H1 (cell line): ENCODE measurements at regions not wholly inside any gene's neighbourhood (a gene's known extent, or its start where the extent isn't known, plus 50 kb on each side); places are given as distances from the start of the nearest gene placed in this dataset.

Experiments
- CTCF ChIA-PET: fragments of 300-600 bp; sonication (Branson Sonifier 250); formaldehyde crosslinking; loops from one replicate; lab custom pipeline; 2021; ENCODE audit not compliant: partially characterized antibody; lab: Charles Lee
- POLR2A ChIA-PET: fragments of 300-600 bp; sonication (Branson Sonifier 250); formaldehyde crosslinking; loops from one replicate; lab custom pipeline; 2021; ENCODE audit warnings: inconsistent platforms; ENCODE audit not compliant: partially characterized antibody; lab: Charles Lee
- DNase-seq, 2 experiments: peaks; one replicate each; pipeline versions ENCODE4 v3.0.0 to v3.0.0-alpha.2; 2010 to 2022; ENCODE audit warnings: low spot score in 2 of 2, low read depth in 1 of 2, mixed read lengths in 1 of 2
- FAIRE-seq: peaks from 2 replicates; lab custom pipeline; 2011; peaks lifted over from hg19 to GRCh38; lab: Jason Lieb, UNC
- H2AFZ ChIP-seq: 2 replicates; pipeline ENCODE4 v1.8.1; 2012; ENCODE audit warnings: low read length, inconsistent platforms
- H2AK5ac ChIP-seq: 2 replicates; pipeline ENCODE4 v1.6.1; 2013; ENCODE audit warnings: low read depth, low read length
- H2BK120ac ChIP-seq: replicated peaks from 2 replicates; pipeline ENCODE3; 2013; ENCODE audit warnings: low read depth, low read length, inconsistent platforms
- H2BK12ac ChIP-seq: 2 replicates; pipeline ENCODE4 v1.6.1; 2013; ENCODE audit warnings: low read depth, low read length
- H2BK15ac ChIP-seq: 2 replicates; pipeline ENCODE4 v1.6.1; 2013; ENCODE audit warnings: low read length
- H2BK20ac ChIP-seq: 2 replicates; pipeline ENCODE4 v1.6.1; 2013; ENCODE audit warnings: low read length
- H2BK5ac ChIP-seq: 2 replicates; pipeline ENCODE4 v1.6.1; 2013; ENCODE audit warnings: low read depth, low read length
- H3K14ac ChIP-seq: 2 replicates; pipeline ENCODE4 v1.6.1; 2013; ENCODE audit warnings: inconsistent platforms; ENCODE audit not compliant: insufficient read length
- H3K18ac ChIP-seq: 2 replicates; pipeline ENCODE4 v1.6.1; 2013; ENCODE audit warnings: low read length; ENCODE audit errors: extremely low read depth
- H3K23ac ChIP-seq: 2 replicates; pipeline ENCODE4 v1.6.1; 2013; ENCODE audit warnings: inconsistent platforms; ENCODE audit not compliant: insufficient read length
- H3K23me2 ChIP-seq: 2 replicates; pipeline ENCODE4 v1.6.1; 2013; ENCODE audit warnings: low read depth, low read length
- H3K27ac ChIP-seq: 2 replicates; pipeline ENCODE4 v1.6.1; 2011; ENCODE audit warnings: low read depth, low read length, inconsistent platforms
- H3K27me3 ChIP-seq, 4 experiments: replicated peaks in 1 of 4; 1 replicate in 1 of 4; 2 replicates in 3 of 4; pipeline versions ENCODE4 v1.6.1 to v1.8.1; 2011 to 2013; ENCODE audit warnings: low read length in 3 of 4, mild to moderate bottlenecking in 3 of 4, inconsistent platforms in 2 of 4, mixed read lengths in 2 of 4, moderate library complexity in 1 of 4; ENCODE audit not compliant: control insufficient read depth in 3 of 4, insufficient read depth in 3 of 4; ENCODE audit errors: extremely low read depth in 1 of 4
- H3K36me3 ChIP-seq, 4 experiments: 2 replicates each; pipeline versions ENCODE4 v1.6.1 to v1.8.1; 2011 to 2013; ENCODE audit warnings: mild to moderate bottlenecking in 4 of 4, low read length in 3 of 4, moderate library complexity in 2 of 4, control low read depth in 1 of 4, inconsistent platforms in 1 of 4; ENCODE audit not compliant: insufficient read depth in 4 of 4, control insufficient read depth in 2 of 4
- H3K4ac ChIP-seq: replicated peaks from 2 replicates; pipeline ENCODE3; 2013; ENCODE audit warnings: low read length, low read depth, mixed read lengths, inconsistent platforms; ENCODE audit not compliant: insufficient read length
- H3K4me1 ChIP-seq, 4 experiments: replicated peaks in 1 of 4; 1 replicate in 1 of 4; 2 replicates in 3 of 4; pipeline versions ENCODE4 v1.6.1 to v1.8.1; 2011 to 2013; ENCODE audit warnings: low read length in 3 of 4, inconsistent platforms in 2 of 4, mixed read lengths in 1 of 4; ENCODE audit not compliant: insufficient read depth in 4 of 4, control insufficient read depth in 3 of 4
- H3K4me2 ChIP-seq, 2 experiments: 2 replicates each; pipeline versions ENCODE4 v1.6.1 to v1.8.1; 2011 to 2013; ENCODE audit warnings: low read depth in 2 of 2, low read length in 2 of 2, control low read depth in 1 of 2, inconsistent platforms in 1 of 2, mild to moderate bottlenecking in 1 of 2; ENCODE audit not compliant: insufficient read depth in 1 of 2
- H3K4me3 ChIP-seq, 4 experiments: fragments of 200-600, 300-600 bp in 1 of 4; sonication (generic), shearing (Covaris generic), sonication (Bioruptor Twin) in 1 of 4; 2 replicates each; pipeline versions ENCODE4 v1.5.1 to v1.8.1; 2011 to 2016; ENCODE audit warnings: low read length in 4 of 4, low read depth in 3 of 4, control low read depth in 2 of 4, inconsistent platforms in 2 of 4, mild to moderate bottlenecking in 2 of 4, mixed read lengths in 1 of 4, moderate library complexity in 1 of 4; ENCODE audit not compliant: insufficient read depth in 2 of 4; ENCODE audit errors: extremely low read depth in 1 of 4
- H3K56ac ChIP-seq: replicated peaks from 2 replicates; pipeline ENCODE3; 2013; ENCODE audit warnings: low read depth, mild to moderate bottlenecking, mixed read lengths, low read length, inconsistent platforms; ENCODE audit not compliant: insufficient read length
- H3K79me1 ChIP-seq: 2 replicates; pipeline ENCODE4 v1.6.1; 2013; ENCODE audit warnings: low read depth, low read length, control low read depth
- H3K79me2 ChIP-seq, 2 experiments: 2 replicates each; pipeline versions ENCODE4 v1.6.1 to v1.8.1; 2012 to 2013; ENCODE audit warnings: low read length in 2 of 2, mild to moderate bottlenecking in 2 of 2, inconsistent platforms in 1 of 2; ENCODE audit not compliant: insufficient read depth in 2 of 2, control insufficient read depth in 1 of 2
- H3K9ac ChIP-seq, 4 experiments: replicated peaks in 1 of 4; 1 replicate in 1 of 4; 2 replicates in 3 of 4; pipeline versions ENCODE4 v1.6.1 to v1.8.1; 2011 to 2013; ENCODE audit warnings: low read depth in 3 of 4, low read length in 3 of 4, control low read depth in 2 of 4, mild to moderate bottlenecking in 2 of 4, moderate library complexity in 2 of 4, inconsistent platforms in 1 of 4; ENCODE audit errors: extremely low read depth in 1 of 4
- H3K9me3 ChIP-seq, 2 experiments: 2 replicates each; pipeline versions ENCODE4 v1.6.1 to v1.8.1; 2012 to 2013; ENCODE audit warnings: mild to moderate bottlenecking in 2 of 2, moderate library complexity in 2 of 2, control low read depth in 1 of 2, inconsistent platforms in 1 of 2, low read depth in 1 of 2, low read length in 1 of 2, mixed read lengths in 1 of 2; ENCODE audit not compliant: insufficient read depth in 2 of 2
- H4K20me1 ChIP-seq, 2 experiments: replicated peaks in 1 of 2; 2 replicates each; pipeline versions ENCODE3 to v1.8.1; 2011 to 2013; ENCODE audit warnings: inconsistent platforms in 2 of 2, low read length in 2 of 2, mild to moderate bottlenecking in 1 of 2; ENCODE audit not compliant: insufficient read depth in 2 of 2, control insufficient read depth in 1 of 2
- H4K5ac ChIP-seq: 2 replicates; pipeline ENCODE4 v1.6.1; 2013; ENCODE audit warnings: low read length, low read depth, mixed read lengths, inconsistent platforms; ENCODE audit not compliant: insufficient read length
- H4K8ac ChIP-seq: 2 replicates; pipeline ENCODE4 v1.8.0; 2013; ENCODE audit warnings: mild to moderate bottlenecking, moderate library complexity, low read length, inconsistent platforms; ENCODE audit not compliant: insufficient read depth; ENCODE audit errors: extremely low read depth
- H4K91ac ChIP-seq: replicated peaks from 2 replicates; pipeline ENCODE3; 2013; ENCODE audit warnings: low read length, mixed read lengths, inconsistent platforms; ENCODE audit not compliant: insufficient read length
- ASH2L ChIP-seq: fragments of 200-600, 300-600 bp; sonication (generic); IDR thresholded peaks from one replicate; pipeline ENCODE4 v1.7.1; 2017; ENCODE audit warnings: low read length
- BCL11A ChIP-seq, 2 experiments: IDR thresholded peaks; one replicate each; pipeline ENCODE4 v1.6.1; 2011; ENCODE audit warnings: low read depth in 2 of 2, low read length in 2 of 2, mild to moderate bottlenecking in 2 of 2
- BRCA1 ChIP-seq: IDR thresholded peaks from 2 replicates; pipeline ENCODE4 v1.6.1; 2012; ENCODE audit warnings: low read depth, low read length, improper control_type of control experiment
- CREB1 ChIP-seq: IDR thresholded peaks from 2 replicates; pipeline ENCODE4 v1.6.1; 2012; ENCODE audit warnings: inconsistent platforms
- JUND ChIP-seq: IDR thresholded peaks from 2 replicates; pipeline ENCODE4 v1.6.1; 2011; ENCODE audit warnings: mild to moderate bottlenecking, improper control_type of control experiment, low read length
- KDM4A ChIP-seq: IDR thresholded peaks from one replicate; pipeline ENCODE4 v1.7.1; 2012; ENCODE audit warnings: low read depth, mild to moderate bottlenecking, moderate library complexity, low read length, inconsistent platforms; ENCODE audit not compliant: severe bottlenecking
- MAFK ChIP-seq: IDR thresholded peaks from 2 replicates; pipeline ENCODE4 v1.6.1; 2012; ENCODE audit warnings: low read depth, mild to moderate bottlenecking, improper control_type of control experiment, low read length
- MAX ChIP-seq: IDR thresholded peaks from 2 replicates; pipeline ENCODE4 v1.6.1; 2012; ENCODE audit warnings: inconsistent platforms
- POLR2A ChIP-seq, 2 experiments: IDR thresholded peaks; 1 replicate in 1 of 2; 2 replicates in 1 of 2; pipeline ENCODE4 v1.6.1; 2011; ENCODE audit warnings: low read depth in 2 of 2, low read length in 2 of 2, mild to moderate bottlenecking in 2 of 2; ENCODE audit errors: control extremely low read depth in 1 of 2
- RAD21 ChIP-seq, 2 experiments: IDR thresholded peaks in 1 of 2; conservative IDR thresholded peaks in 1 of 2; 2 replicates each; pipeline ENCODE4 v1.6.1; 2011; ENCODE audit warnings: low read depth in 2 of 2, low read length in 2 of 2, improper control_type of control experiment in 1 of 2, inconsistent platforms in 1 of 2, mild to moderate bottlenecking in 1 of 2, moderate library complexity in 1 of 2
- SUZ12 ChIP-seq: fragments of 200-600 bp; sonication (generic); IDR thresholded peaks from 2 replicates; pipeline ENCODE4 v1.6.1; 2012; ENCODE audit warnings: mild to moderate bottlenecking, inconsistent platforms, low read length, moderate library complexity, mixed read lengths
- TEAD4 ChIP-seq: IDR thresholded peaks from 2 replicates; pipeline ENCODE4 v1.6.1; 2012; ENCODE audit warnings: low read depth, low read length, inconsistent platforms, mixed read lengths
- whole genome bisulfite sequencing, 2 experiments: shearing (Covaris generic) in 1 of 2; methylation state at CpG; one replicate each; pipeline versions ENCODE4 v1.1.6 to v1.1.7; 2013 to 2015; ENCODE audit warnings: low lambda C conversion rate in 2 of 2, mixed read lengths in 2 of 2, inconsistent platforms in 1 of 2, low coverage in 1 of 2, missing lambda C conversion rate in 1 of 2; ENCODE audit not compliant: insufficient replicate concordance in 2 of 2, insufficient coverage in 1 of 2, insufficient read length in 1 of 2; ENCODE audit errors: extremely low coverage in 1 of 2, missing lambda C conversion rate in 1 of 2; 5-methylcytosine and 5-hydroxymethylcytosine counted together

- Histone ChIP-seq H4K20me1 (no peaks in the 10 kb centered on the region), H3K4ac (no peak overlapping the region), H2AK5ac (no peak overlapping the region), H3K79me2 (no peaks in the 10 kb centered on the region), H3K27me3 (no peaks in the 10 kb centered on the region), H3K27ac (no peak overlapping the region), H3K79me1 (no peaks in the 10 kb centered on the region), H2BK20ac (no peak overlapping the region), H3K14ac (no peak overlapping the region), H2BK12ac (no peak overlapping the region), H4K8ac (no peak overlapping the region), H4K5ac (no peak overlapping the region), H2BK120ac (no peak overlapping the region), H3K9ac (no peak overlapping the region), H4K91ac (no peak overlapping the region), H3K23me2 (no peaks in the 10 kb centered on the region), H2BK5ac (no peak overlapping the region), H3K36me3 (no peaks in the 10 kb centered on the region), H2BK15ac (no peak overlapping the region), H3K9me3 (no peaks in the 10 kb centered on the region), H3K56ac (no peak overlapping the region), H2AFZ (no peak overlapping the region), H3K18ac (no peak overlapping the region)
- POLR2A ChIA-PET: no interaction called here
- DNase-seq (no peak), FAIRE-seq (no peak)
- CTCF ChIA-PET: interaction anchor here (0.5 kb wide), 1 partner anchor 41 kb away, joined by 4 read pairs; no protein-coding TSS in a partner anchor
- TF ChIP-seq SUZ12 (no peak), CREB1 (no peak), BRCA1 (no peak), RAD21 (IDR thresholded peaks at IDR 0.05 in 1 of 2, conservative IDR thresholded peaks at IDR 0.05 in 1 of 2; ENCODE audit: low read depth in 2 of 2, low read length in 2 of 2) (no peak), JUND (no peak), KDM4A (no peak), ASH2L (no peak), BCL11A (IDR thresholded peaks at IDR 0.05; ENCODE audit: low read depth in 2 of 2, low read length in 2 of 2) (no peak), MAX (no peak), MAFK (no peak), TEAD4 (no peak), POLR2A (IDR thresholded peaks at IDR 0.05; ENCODE audit: control extremely low read depth in 1 of 2, low read depth in 2 of 2, low read length in 2 of 2) (no peak)
- TF ChIP-seq, all 59 proteins: peak for 0
- peaks cover 0 to 10% (median 4%) of the 10 kb centered on the region in 4 experiments; a peak in 4 of 7 replicates for H3K4me1 ChIP-seq
- no peak overlapping the region for H3K23ac ChIP-seq
- WGBS, 2 experiments: 94% methylated on average over 1 of the region's 1 CpG; no CpG with 5 or more reads in 1 of the 2 experiments
- H3K4me2 ChIP-seq: no peak overlapping the region
- no peak overlapping the region for H3K4me3 ChIP-seq
These were observed 427.4 kb upstream of the CADM1 start for GRCh38 chr11:115931548-115932083.
